Large intestine (tissue), 3 donors: ENCODE measurements at regions not wholly inside any gene's neighbourhood (a gene's known extent, or its start where the extent isn't known, plus 50 kb on each side); places are given as distances from the start of the nearest gene placed in this dataset.
"Not testable (repeated sequence)": the region's sequence is repeated elsewhere in the genome, so short reads cannot be mapped to it uniquely, and the experiment has no call there.

Source experiments
- DNase-seq, 2 donors: peaks; one replicate each; pipeline versions ENCODE4 v3.0.0 to v3.0.0-alpha.2; 2013
- H3K27ac ChIP-seq: one replicate; pipeline ENCODE4 v1.5.1; 2013; ENCODE audit warnings: low read length
- H3K27me3 ChIP-seq: 2 replicates; pipeline ENCODE4 v1.6.1; 2013; ENCODE audit warnings: low read length; ENCODE audit not compliant: control insufficient read depth, insufficient read depth
- H3K36me3 ChIP-seq: 2 replicates; pipeline ENCODE4 v1.6.1; 2013; ENCODE audit warnings: low read length; ENCODE audit not compliant: control insufficient read depth, insufficient read depth
- H3K4me1 ChIP-seq: one replicate; pipeline ENCODE4 v1.6.1; 2013; ENCODE audit warnings: low read length; ENCODE audit not compliant: control insufficient read depth, insufficient read depth
- H3K4me3 ChIP-seq: one replicate; pipeline ENCODE4 v1.5.1; 2013; ENCODE audit warnings: low read length
- H3K9me3 ChIP-seq: one replicate; pipeline ENCODE4 v1.6.1; 2013; ENCODE audit warnings: mild to moderate bottlenecking, low read depth, low read length, moderate library complexity; ENCODE audit not compliant: control insufficient read depth
- WGBS: methylation state at CpG from one replicate; pipeline ENCODE4 v1.1.5; 2013; ENCODE audit warnings: low lambda C conversion rate; ENCODE audit not compliant: insufficient coverage; 5-methylcytosine and 5-hydroxymethylcytosine counted together

DNA sequence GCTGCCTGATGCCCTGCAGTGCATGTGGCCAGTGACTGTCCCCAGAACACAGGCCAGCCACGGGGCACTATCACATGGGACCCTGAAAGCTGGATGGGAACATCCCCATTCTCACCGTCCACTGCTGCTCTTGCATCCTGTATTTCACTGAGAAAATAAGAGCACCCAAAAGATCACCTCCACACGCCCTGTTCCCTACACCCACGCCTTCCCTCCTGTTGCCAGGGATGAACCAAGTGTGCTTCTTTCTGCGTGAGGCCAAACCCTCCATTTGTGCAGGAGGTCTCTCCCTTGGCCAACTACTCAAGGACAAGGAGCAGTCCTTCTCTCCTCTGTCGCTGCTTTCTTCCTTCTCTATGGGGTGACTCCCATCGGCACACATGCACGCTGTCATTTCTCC, 118.3 kb downstream of the LRRC37A3 start:
- H3K4me3 ChIP-seq, H3K9me3 ChIP-seq, H3K27me3 ChIP-seq, H3K4me1 ChIP-seq, DNase-seq, H3K27ac ChIP-seq: not testable (repeated sequence)
- 100% methylated on average over 1 of the region's 8 CpGs for WGBS
- H3K36me3 ChIP-seq = peaks cover 17% of the 10 kb centered on the region

DNA sequence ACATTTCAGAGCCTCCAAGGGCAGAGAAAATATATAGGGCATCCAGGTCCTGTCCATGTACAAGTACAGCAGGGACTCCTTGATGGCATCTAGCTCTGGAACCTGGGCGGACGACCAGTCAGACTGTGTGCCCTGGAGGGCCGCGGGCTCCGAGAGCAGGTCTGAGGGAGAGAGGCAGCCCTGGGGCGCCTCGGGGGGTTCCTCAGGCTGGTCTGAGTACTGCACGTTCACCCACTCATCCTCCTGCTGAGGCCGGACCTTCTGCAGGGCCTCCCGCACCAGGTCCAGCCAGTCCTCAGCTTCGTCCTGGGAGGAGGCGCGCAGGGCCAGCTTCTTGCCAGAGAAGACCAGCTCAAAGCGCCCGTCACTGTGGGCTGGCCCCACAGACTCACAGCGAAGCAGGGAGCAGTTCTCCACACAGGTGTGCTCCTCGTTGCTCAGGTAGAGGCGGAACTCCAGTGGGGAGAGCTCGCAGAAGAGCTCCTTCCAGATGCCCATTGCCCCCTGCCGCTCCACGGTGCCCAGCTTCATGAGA, 118.8 kb downstream of the LRRC37A3 start:
- not testable (repeated sequence) for H3K27ac ChIP-seq, DNase-seq, H3K4me1 ChIP-seq, H3K4me3 ChIP-seq, H3K9me3 ChIP-seq, H3K27me3 ChIP-seq
- no CpG with 5 or more reads among the region's 21 CpGs for WGBS
- peaks cover 17% of the 10 kb centered on the region for H3K36me3 ChIP-seq

DNA sequence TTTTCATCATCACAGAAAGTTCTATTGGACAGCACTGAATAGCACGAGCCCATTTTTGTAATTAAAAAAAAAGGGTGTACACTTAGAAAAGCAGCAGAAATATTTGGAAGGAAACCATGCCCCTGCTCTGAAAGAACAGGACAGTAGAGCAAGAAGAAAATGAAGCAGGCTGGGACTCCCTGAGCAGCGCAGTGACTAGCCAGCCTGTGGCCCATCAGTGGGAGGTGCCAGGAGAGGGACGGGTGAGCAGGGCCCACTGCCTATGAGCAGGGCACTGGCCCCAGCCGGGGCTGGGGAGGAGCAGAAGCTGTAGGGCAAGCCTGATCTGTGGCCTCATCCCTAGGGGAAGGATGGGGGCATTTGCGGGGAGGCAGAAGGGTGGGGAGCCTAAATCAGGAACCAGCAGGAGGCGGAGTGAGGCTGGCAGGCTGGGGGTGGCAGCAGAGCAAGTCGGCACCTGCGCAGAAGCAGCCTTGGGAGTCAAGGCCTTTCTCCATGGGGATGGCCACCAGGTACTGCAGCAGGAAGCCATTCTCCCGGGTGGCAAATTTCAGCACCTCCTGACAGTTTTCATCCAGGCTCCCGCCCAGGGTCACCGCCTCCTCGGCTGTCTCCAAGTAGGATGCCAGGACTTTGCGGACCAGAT, 119.6 kb downstream of the LRRC37A3 start:
- H3K9me3 ChIP-seq, H3K4me1 ChIP-seq, H3K27me3 ChIP-seq, H3K4me3 ChIP-seq, H3K27ac ChIP-seq, DNase-seq: not testable (repeated sequence)
- WGBS = no CpG with 5 or more reads among the region's 13 CpGs
- H3K36me3 ChIP-seq = peaks cover 17% of the 10 kb centered on the region

DNA sequence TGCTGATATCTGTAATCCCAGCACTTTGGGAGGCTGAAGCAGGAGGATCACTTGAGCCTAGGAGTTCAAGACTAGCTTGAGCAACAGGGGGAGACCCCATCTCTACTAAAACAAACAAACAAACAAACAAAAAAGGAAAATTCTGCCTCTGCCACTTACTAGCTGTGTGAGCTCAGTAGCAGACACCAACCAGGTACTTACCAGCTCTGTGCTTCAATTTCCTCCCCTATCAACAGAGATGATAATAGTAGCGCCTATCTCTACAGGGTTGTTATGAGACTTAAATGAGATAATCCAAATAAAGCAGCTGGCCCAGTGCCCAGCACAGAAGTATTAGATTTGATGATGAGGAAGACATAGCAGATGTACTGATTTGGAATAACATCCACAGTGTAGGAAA, 120.3 kb downstream of the LRRC37A3 start:
- H3K9me3 ChIP-seq, DNase-seq, H3K4me1 ChIP-seq, H3K27me3 ChIP-seq, H3K27ac ChIP-seq, H3K4me3 ChIP-seq: not testable (repeated sequence)
- WGBS = no CpG with 5 or more reads among the region's 1 CpG
- H3K36me3 ChIP-seq = peaks cover 17% of the 10 kb centered on the region

DNA sequence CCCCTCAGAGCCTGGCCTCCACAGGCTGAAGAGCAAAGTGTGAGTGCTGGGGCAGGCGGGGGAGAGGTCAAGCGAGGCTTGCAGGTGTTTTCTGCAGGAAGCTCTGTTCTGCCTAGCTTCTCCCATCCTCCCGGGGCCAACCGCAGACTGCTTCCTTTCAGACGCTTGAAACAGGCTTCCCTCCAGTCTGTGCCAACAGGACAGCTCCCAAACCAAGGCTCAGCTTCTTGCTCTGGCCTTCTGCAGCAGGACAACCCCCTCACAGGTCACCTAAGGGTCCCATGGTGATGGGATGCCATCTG, 120.8 kb downstream of the LRRC37A3 start:
- not testable (repeated sequence) for H3K9me3 ChIP-seq, DNase-seq, H3K4me1 ChIP-seq, H3K27me3 ChIP-seq, H3K4me3 ChIP-seq, H3K27ac ChIP-seq
- peaks cover 17% of the 10 kb centered on the region for H3K36me3 ChIP-seq
- no CpG with 5 or more reads among the region's 5 CpGs for WGBS

DNA sequence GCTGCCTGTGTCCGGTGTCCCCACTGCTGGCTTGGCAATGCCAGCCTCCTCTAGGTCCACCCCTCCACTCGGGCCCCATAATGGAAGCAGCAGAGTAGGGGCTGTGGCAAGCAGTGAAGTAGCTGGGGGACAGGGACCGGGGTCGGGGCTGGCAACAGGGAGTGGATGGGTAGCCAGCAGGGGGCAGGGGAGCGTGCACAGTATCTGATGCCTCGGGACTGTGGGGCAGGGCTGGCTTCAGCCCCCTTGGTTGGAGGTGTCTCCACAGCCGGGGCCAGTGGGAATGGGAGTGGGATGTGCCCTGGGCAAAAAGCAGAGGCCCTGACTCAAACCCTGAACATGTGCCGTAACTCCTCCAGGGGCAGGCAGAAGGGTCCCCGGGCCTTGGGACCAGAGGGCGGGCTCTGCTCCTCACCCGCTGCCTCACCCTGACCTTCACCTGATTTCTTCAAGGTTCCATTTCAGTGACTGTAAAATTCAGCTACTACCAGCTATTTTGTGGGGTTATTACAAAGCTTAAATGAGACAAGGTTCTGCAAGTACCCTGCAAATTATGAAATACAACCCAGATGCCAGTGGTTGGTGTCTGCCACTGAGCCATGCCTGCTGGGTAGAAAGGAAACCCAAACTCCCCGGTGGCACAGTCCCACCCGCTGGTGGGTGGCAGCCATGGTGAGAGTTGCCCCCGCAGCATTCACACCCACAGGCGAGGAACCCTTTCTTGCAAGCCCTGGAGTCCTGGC, 121.4 kb downstream of the LRRC37A3 start:
- not testable (repeated sequence) for DNase-seq, H3K4me3 ChIP-seq, H3K27ac ChIP-seq, H3K9me3 ChIP-seq, H3K4me1 ChIP-seq, H3K27me3 ChIP-seq
- WGBS = no CpG with 5 or more reads among the region's 15 CpGs
- peaks cover 15% of the 10 kb centered on the region for H3K36me3 ChIP-seq

DNA sequence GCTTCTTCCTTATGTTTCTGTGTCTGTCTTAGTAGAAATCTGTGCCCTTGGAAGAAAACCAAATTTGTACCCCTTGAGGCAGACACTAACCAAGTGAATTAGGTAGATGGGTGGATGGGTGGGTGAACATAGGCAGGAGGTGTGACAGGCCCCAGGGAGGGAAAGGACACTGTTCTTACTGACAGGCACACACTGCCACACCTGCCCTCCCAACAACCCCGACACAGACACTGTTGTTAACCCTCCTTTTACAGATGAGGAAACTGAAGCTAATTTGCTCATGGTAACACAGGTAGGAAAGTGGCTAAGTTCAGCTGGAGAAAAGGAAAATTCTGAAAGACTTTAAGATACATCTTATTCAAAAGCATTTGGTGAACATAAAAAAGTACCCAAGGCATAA, 123.9 kb downstream of the LRRC37A3 start:
- peaks cover 12% of the 10 kb centered on the region for H3K36me3 ChIP-seq
- not testable (repeated sequence) for DNase-seq, H3K27me3 ChIP-seq, H3K27ac ChIP-seq, H3K9me3 ChIP-seq, H3K4me1 ChIP-seq, H3K4me3 ChIP-seq
- WGBS = no CpG with 5 or more reads among the region's 1 CpG

DNA sequence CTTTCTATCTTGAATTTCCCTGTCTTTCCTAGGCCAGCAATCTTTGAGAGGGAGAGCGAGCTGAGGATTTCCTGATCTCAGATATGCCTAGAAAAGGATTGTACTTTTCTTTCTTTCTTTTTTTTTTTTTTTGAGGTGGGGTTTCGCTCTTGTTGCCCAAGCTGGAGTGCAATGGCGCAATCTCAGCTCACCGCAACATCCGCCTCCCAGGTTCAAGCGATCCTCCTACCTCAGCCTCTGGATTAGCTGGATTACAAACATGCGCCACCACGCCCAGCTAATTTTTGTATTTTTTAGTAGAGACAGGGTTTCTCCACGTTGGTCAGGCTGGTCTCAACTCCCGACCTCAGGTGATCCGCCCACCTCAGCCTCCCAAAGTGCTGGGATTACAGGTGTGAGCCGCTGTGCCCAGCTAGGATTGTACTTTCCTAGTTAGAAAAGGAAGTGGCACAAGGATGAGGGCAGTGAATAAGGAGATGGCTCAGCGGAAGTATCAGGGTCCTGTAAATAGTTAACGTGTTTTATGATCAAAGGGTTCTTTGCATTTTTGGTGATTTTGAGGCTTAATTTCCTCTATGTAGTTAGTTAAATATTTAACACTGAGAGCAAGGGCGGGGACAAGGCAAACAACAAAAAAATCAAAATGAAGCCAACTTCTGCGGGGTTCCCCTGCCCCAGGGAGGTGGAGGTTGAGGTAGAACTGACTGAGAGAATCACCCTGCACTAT, 124.6 kb downstream of the LRRC37A3 start:
- not testable (repeated sequence) for H3K4me1 ChIP-seq, H3K4me3 ChIP-seq, H3K27me3 ChIP-seq, H3K9me3 ChIP-seq, H3K27ac ChIP-seq, DNase-seq
- no CpG with 5 or more reads among the region's 16 CpGs for WGBS
- H3K36me3 ChIP-seq = peaks cover 12% of the 10 kb centered on the region

DNA sequence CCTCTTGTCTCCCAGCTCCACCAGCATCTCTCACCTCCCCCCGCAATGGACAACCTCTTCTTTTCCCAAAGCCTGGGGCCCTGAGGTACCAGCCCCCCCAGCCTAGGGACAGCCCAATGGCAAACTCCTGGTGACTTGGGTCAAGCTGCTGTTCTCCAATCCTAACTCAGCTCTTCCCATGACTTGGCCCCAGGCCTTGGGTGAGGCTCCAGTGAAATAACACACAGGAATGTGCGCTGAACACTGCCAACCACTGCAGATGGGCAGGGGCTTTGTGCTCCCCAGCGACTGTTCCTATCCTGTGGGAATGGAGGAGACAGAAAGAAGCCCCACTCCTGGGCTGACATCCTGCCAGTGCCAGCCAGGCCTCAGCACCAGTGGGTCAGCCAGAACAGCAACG, 125.2 kb downstream of the LRRC37A3 start:
- H3K36me3 ChIP-seq = peaks cover 12% of the 10 kb centered on the region
- H3K27ac ChIP-seq = not testable (repeated sequence)

DNA sequence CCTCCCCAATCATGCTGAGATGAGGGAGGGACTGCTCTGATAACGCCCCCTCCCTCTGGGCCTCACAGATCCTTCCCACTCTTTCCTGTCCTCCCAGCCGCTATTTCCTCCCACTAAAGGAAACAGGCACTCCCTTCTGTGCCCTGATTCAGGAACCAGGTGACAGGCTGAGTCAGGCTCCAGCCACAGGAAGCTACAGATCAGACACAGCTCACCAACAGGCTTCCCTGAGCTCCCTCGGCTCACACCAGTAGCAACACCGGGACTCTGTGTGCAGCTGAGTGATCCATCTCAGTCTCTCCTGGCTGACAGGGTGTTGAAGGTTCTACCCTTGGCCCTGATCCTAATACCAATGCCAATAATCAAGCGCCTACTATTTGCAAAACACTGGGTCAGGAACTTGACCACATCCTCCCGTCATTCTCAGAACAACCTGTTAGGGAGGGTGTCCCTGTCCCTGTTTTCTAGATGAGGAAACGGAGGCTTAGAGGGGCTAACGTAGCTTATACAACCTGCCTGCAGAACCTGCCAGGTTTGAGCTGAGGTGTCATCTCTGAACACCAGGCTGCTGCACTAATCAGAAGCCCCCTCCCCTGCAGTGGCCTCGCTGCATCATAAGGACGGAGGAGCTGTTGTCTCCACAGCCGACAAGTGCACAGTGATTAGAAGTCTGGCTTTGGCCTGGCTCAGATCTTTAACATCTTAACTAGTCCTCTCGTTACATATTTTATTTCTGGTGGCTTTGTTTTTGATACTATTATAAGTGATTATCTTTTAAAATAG, 126.3 kb downstream of the LRRC37A3 start:
- not testable (repeated sequence) for H3K4me3 ChIP-seq, H3K27ac ChIP-seq, H3K27me3 ChIP-seq, H3K4me1 ChIP-seq, H3K36me3 ChIP-seq, H3K9me3 ChIP-seq
- WGBS = no CpG with 5 or more reads among the region's 12 CpGs
- peak in 1 of 2 donors; percentile 10 for DNase-seq

More for the DNA sequence above, 125.2 kb downstream of the LRRC37A3 start:
- not testable (repeated sequence) for H3K4me1 ChIP-seq, H3K27me3 ChIP-seq, H3K9me3 ChIP-seq, DNase-seq, H3K4me3 ChIP-seq
- WGBS = no CpG with 5 or more reads among the region's 4 CpGs
